Osteocyte (in vitro differentiated cells): ENCODE measurements at regions not wholly inside any gene's neighbourhood (a gene's known extent, or its start where the extent isn't known, plus 50 kb on each side); places are given as distances from the start of the nearest gene placed in this dataset.

ENCODE experiments used
- DNase-seq: peaks from one replicate; pipeline ENCODE4 v3.0.0; 2021; ENCODE audit warnings: mixed read lengths; ENCODE audit not compliant: unreplicated experiment; ENCODE audit errors: extremely low spot score
- H3K27ac Mint-ChIP-seq: one replicate; pipeline ENCODE4 v1.8.0; 2021; ENCODE audit warnings: mild to moderate bottlenecking, mixed read lengths; ENCODE audit not compliant: unreplicated experiment
- H3K27me3 Mint-ChIP-seq: one replicate; pipeline ENCODE4 v1.8.0; 2021; ENCODE audit warnings: mixed read lengths; ENCODE audit not compliant: unreplicated experiment
- H3K36me3 Mint-ChIP-seq: one replicate; pipeline ENCODE4 v1.8.0; 2021; ENCODE audit warnings: mixed read lengths; ENCODE audit not compliant: unreplicated experiment
- H3K4me1 Mint-ChIP-seq: one replicate; pipeline ENCODE4 v1.8.0; 2021; ENCODE audit warnings: mixed read lengths; ENCODE audit not compliant: unreplicated experiment
- H3K4me3 Mint-ChIP-seq: one replicate; pipeline ENCODE4 v1.8.0; 2021; ENCODE audit warnings: mild to moderate bottlenecking, moderate library complexity, mixed read lengths; ENCODE audit not compliant: unreplicated experiment
- H3K9me3 Mint-ChIP-seq: one replicate; pipeline ENCODE4 v1.8.0; 2021; ENCODE audit warnings: mixed read lengths; ENCODE audit not compliant: unreplicated experiment
- TF ChIP-seq, protein P1 (sequence below): fragments of 200-600 bp; sonication (generic); IDR thresholded peaks from 2 replicates; pipeline ENCODE4 v1.5.0; 2021; ENCODE audit warnings: antibody characterized with exemption, mild to moderate bottlenecking, moderate library complexity

DNA sequence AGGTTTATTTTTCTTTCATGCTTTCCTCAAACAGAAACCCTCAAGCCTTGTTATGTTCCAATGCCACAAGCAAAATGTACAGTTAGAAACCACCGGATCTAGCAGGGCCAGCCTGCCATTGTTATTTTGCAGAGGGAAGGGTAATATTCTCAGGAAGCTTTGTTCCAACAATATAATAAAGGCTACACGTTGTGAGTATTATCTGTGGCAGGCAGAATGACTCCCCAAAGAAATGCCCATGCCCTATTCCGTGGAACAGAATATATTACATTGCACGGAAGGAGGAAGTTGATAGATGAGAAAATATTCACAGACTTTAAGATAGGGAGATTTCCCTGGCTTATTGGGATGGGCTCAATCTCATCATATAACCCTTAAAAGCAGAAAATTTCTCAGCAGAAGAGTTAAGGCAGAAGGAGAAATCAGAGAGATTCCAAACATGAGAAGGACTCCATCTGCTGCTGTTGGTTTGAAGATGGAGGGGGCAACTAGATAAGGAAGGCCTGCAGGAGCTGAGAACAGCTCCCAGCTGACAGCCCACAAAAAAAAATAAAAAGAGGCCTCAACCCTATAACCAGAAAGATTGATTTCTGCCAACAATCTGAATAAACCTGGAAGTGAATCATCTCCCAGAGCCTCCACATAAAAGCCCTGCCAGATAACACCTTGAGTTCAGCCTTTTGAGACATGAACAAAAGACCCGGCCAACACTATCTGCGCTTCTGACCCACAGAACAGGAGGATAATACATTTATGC is 466.6 kb downstream of the LPIN1 start:
- DNase-seq, result no peak
- Mint-ChIP-seq H3K4me3 (no peak overlapping the region), H3K36me3 (no peaks in the 10 kb centered on the region), H3K9me3 (no peaks in the 10 kb centered on the region), H3K27me3 (no peaks in the 10 kb centered on the region), H3K4me1 (peaks cover 30% of the 10 kb centered on the region), H3K27ac (peak overlapping the region; percentile 67)
- TF ChIP-seq, protein P1, sequence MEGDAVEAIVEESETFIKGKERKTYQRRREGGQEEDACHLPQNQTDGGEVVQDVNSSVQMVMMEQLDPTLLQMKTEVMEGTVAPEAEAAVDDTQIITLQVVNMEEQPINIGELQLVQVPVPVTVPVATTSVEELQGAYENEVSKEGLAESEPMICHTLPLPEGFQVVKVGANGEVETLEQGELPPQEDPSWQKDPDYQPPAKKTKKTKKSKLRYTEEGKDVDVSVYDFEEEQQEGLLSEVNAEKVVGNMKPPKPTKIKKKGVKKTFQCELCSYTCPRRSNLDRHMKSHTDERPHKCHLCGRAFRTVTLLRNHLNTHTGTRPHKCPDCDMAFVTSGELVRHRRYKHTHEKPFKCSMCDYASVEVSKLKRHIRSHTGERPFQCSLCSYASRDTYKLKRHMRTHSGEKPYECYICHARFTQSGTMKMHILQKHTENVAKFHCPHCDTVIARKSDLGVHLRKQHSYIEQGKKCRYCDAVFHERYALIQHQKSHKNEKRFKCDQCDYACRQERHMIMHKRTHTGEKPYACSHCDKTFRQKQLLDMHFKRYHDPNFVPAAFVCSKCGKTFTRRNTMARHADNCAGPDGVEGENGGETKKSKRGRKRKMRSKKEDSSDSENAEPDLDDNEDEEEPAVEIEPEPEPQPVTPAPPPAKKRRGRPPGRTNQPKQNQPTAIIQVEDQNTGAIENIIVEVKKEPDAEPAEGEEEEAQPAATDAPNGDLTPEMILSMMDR, result no peak

DNA sequence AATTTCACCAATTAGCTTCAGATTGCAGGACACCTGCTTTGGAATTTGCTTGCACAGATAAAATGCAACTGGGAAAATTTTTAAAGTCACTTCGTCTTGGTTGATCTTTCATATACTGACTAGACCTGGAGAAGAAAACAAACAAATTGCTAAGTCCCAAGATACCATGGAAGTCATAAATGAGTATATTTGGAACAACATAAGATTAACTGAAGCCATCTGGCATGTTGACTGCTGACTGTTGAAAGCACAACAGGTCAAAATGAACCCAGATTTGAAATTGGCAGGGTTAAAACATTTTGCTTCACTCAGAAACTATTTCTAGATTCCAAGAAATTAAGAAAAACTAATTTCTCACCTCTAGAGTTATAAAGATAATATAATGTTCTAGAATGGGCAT is 470.7 kb downstream of the LPIN1 start:
- Mint-ChIP-seq H3K9me3 (peaks cover 8% of the 10 kb centered on the region), H3K36me3 (no peaks in the 10 kb centered on the region), H3K27ac (no peak overlapping the region), H3K4me1 (peaks cover 28% of the 10 kb centered on the region), H3K4me3 (no peak overlapping the region), H3K27me3 (no peaks in the 10 kb centered on the region)
- no peak for DNase-seq
- TF ChIP-seq, protein P1, result no peak

DNA sequence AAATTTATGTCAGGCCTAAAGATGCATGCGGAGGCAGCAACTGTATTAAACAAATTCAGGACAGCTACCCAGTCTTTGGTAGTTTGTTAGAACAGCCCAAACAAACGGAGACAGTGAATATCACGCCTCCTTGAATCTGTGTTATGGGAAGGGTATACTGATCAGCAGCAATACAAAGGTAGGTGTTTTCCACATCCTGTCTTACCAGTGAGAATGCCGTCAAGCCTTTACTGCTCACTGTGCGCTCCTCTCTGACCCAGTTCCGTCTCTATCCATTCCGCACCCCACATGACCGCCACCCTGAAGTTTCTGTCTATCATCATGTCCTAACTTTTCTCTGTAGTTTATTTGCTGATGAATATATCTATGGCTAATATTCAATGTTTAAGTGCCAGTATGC is 473.3 kb downstream of the LPIN1 start:
- no peaks in the 10 kb centered on the region for H3K36me3 Mint-ChIP-seq

DNA sequence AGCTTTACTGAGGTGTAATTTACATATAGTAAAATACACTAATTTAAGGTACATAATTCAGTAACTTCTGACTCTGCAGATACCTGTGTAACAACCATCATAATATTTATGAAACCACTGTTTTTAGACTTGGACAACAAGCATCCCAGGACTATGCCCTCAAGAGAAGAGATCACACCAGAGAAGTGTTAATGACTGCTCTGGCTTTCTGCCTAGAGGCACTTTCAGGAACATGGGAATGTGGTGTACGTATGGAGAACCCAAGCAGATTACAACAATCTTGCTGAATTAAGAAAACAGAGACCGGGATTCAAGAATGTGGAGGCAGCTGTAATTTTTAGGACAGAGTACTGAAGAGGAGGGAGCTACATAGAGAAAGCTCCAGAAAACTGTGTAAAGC is 475.2 kb downstream of the LPIN1 start:
- no peak for DNase-seq
- no peaks in the 10 kb centered on the region for H3K27me3 Mint-ChIP-seq
- TF ChIP-seq, protein P1, result no peak
- H3K4me1 Mint-ChIP-seq, result peaks cover 11% of the 10 kb centered on the region
- peaks cover 14% of the 10 kb centered on the region for H3K9me3 Mint-ChIP-seq
- no peak overlapping the region for H3K27ac Mint-ChIP-seq
- no peak overlapping the region for H3K4me3 Mint-ChIP-seq
- no peaks in the 10 kb centered on the region for H3K36me3 Mint-ChIP-seq

More for the DNA sequence above, 473.3 kb downstream of the LPIN1 start:
- Mint-ChIP-seq H3K4me3 (no peak overlapping the region), H3K9me3 (peaks cover 14% of the 10 kb centered on the region), H3K4me1 (peaks cover 12% of the 10 kb centered on the region), H3K27ac (no peak overlapping the region), H3K27me3 (no peaks in the 10 kb centered on the region)
- no peak for DNase-seq
- TF ChIP-seq, protein P1, result no peak

- Mint-ChIP-seq H3K9me3 (peaks cover 14% of the 10 kb centered on the region), H3K27me3 (no peaks in the 10 kb centered on the region), H3K27ac (no peak overlapping the region), H3K4me3 (no peak overlapping the region), H3K36me3 (no peaks in the 10 kb centered on the region), H3K4me1 (peaks cover 9% of the 10 kb centered on the region)
- TF ChIP-seq, protein P1, result no peak
- no peak for DNase-seq
These were observed 476.1 kb downstream of the LPIN1 start for GRCh38 chr2:12222554-12222953.
